Keratinocyte (primary cell): ENCODE measurements at regions not wholly inside any gene's neighbourhood (a gene's known extent, or its start where the extent isn't known, plus 50 kb on each side); places are given as distances from the start of the nearest gene placed in this dataset.
A peak's percentile ranks its signal among the peaks of the same experiment; 100 is the strongest.

Source experiments
- DNase-seq: peaks from one replicate; pipeline ENCODE4 v3.0.0-alpha.2; 2011; ENCODE audit warnings: low read depth, missing footprints, low spot score
- FAIRE-seq: peaks from 2 replicates; lab custom pipeline; 2011; peaks lifted over from hg19 to GRCh38; lab: Jason Lieb, UNC
- H2AFZ ChIP-seq: 2 replicates; pipeline ENCODE4 v1.6.0; 2012; ENCODE audit warnings: low read length, control low read depth, inconsistent platforms; ENCODE audit not compliant: control insufficient read depth
- H3K27ac ChIP-seq: 2 replicates; pipeline ENCODE4 v1.5.1; 2011; ENCODE audit warnings: low read length; ENCODE audit not compliant: control insufficient read depth, insufficient read depth
- H3K27me3 ChIP-seq: 3 replicates; pipeline ENCODE4 v1.6.0; 2011; ENCODE audit warnings: low read length; ENCODE audit not compliant: control insufficient read depth, insufficient read depth; ENCODE audit errors: extremely low read depth
- H3K36me3 ChIP-seq, 2 experiments: 2 replicates in 1 of 2; 3 replicates in 1 of 2; pipeline ENCODE4 v1.5.1; 2011; ENCODE audit warnings: low read length in 2 of 2, mild to moderate bottlenecking in 1 of 2; ENCODE audit not compliant: control insufficient read depth in 2 of 2, insufficient read depth in 2 of 2; ENCODE audit errors: extremely low read depth in 1 of 2
- H3K4me1 ChIP-seq: 3 replicates; pipeline ENCODE4 v1.5.1; 2011; ENCODE audit warnings: low read length; ENCODE audit not compliant: control insufficient read depth, insufficient read depth; ENCODE audit errors: extremely low read depth
- H3K4me2 ChIP-seq: 3 replicates; pipeline ENCODE4 v1.6.0; 2011; ENCODE audit warnings: low read depth, low read length; ENCODE audit not compliant: control insufficient read depth, insufficient read depth; ENCODE audit errors: extremely low read depth
- H3K4me3 ChIP-seq, 3 experiments: fragments of 200-600 bp in 1 of 3; sonication (generic) in 1 of 3; 2 replicates in 2 of 3; 3 replicates in 1 of 3; pipeline ENCODE4 v1.5.1; 2011 to 2016; ENCODE audit warnings: low read length in 3 of 3, mild to moderate bottlenecking in 3 of 3, control low read depth in 2 of 3, inconsistent platforms in 1 of 3, low read depth in 1 of 3, mixed read lengths in 1 of 3, mixed run types in 1 of 3, moderate library complexity in 1 of 3; ENCODE audit not compliant: control insufficient read depth in 2 of 3, insufficient read depth in 2 of 3; ENCODE audit errors: extremely low read depth in 1 of 3
- H3K79me2 ChIP-seq: 2 replicates; pipeline ENCODE4 v1.6.0; 2012; ENCODE audit warnings: low read length; ENCODE audit not compliant: control insufficient read depth, insufficient read depth
- H3K9ac ChIP-seq: 3 replicates; pipeline ENCODE4 v1.6.0; 2011; ENCODE audit warnings: low read length; ENCODE audit not compliant: control insufficient read depth, insufficient read depth; ENCODE audit errors: extremely low read depth
- H3K9me1 ChIP-seq: 3 replicates; pipeline ENCODE4 v1.6.0; 2011; ENCODE audit warnings: low read length; ENCODE audit not compliant: control insufficient read depth, insufficient read depth; ENCODE audit errors: extremely low read depth
- H3K9me3 ChIP-seq: 2 replicates; pipeline ENCODE4 v1.5.1; 2012; ENCODE audit warnings: low read depth, low read length; ENCODE audit not compliant: control insufficient read depth
- H4K20me1 ChIP-seq: 3 replicates; pipeline ENCODE4 v1.6.0; 2011; ENCODE audit warnings: low read length; ENCODE audit not compliant: control insufficient read depth, insufficient read depth; ENCODE audit errors: extremely low read depth
- CTCF ChIP-seq, 3 experiments: IDR thresholded peaks in 1 of 3; conservative IDR thresholded peaks in 1 of 3; optimal IDR thresholded peaks in 1 of 3; 2 replicates in 2 of 3; 3 replicates in 1 of 3; pipeline versions ENCODE3 to v1.5.1; 2011; ENCODE audit warnings: low read length in 3 of 3, mild to moderate bottlenecking in 3 of 3, moderate library complexity in 2 of 3, control low read depth in 1 of 3, inconsistent platforms in 1 of 3; ENCODE audit not compliant: insufficient read depth in 2 of 3; ENCODE audit errors: extremely low read depth in 1 of 3
- EZH2 ChIP-seq: IDR thresholded peaks from one replicate; pipeline ENCODE4 v1.6.1; 2012; ENCODE audit warnings: inconsistent platforms, mild to moderate bottlenecking, low read length, moderate library complexity
- dilution Hi-C: fragments of 300-500 bp; cut with MboI; formaldehyde crosslinking; loops from one replicate; pipeline ENCODE4 v1.7.0; 2020; ENCODE audit warnings: low sequenced_read_pairs; ENCODE audit not compliant: extremely low pct_ligation_motif_present

GRCh38 chr7:124566583-124566982 lies 199.0 kb downstream of the GPR37 start:
- Histone ChIP-seq H3K79me2 (no peaks in the 10 kb centered on the region), H3K27me3 (no peaks in the 10 kb centered on the region), H3K27ac (no peak overlapping the region), H3K9ac (no peak overlapping the region), H4K20me1 (no peaks in the 10 kb centered on the region), H2AFZ (no peak overlapping the region), H3K9me1 (no peaks in the 10 kb centered on the region), H3K4me2 (no peak overlapping the region), H3K9me3 (no peaks in the 10 kb centered on the region), H3K4me3 (no peak overlapping the region), H3K36me3 (no peaks in the 10 kb centered on the region), H3K4me1 (peaks cover 7% of the 10 kb centered on the region)
- peak; percentile 38 for DNase-seq
- dilution Hi-C loops, result no loop called here
- peak; percentile 86 for FAIRE-seq
- no peak for TF ChIP-seq CTCF (optimal IDR thresholded peaks at IDR 0.05 in 1 of 3, IDR thresholded peaks at IDR 0.05 in 1 of 3, conservative IDR thresholded peaks at IDR 0.05 in 1 of 3; ENCODE audit: extremely low read depth in 1 of 3, insufficient read depth in 2 of 3, low read length in 3 of 3)
- no peak for TF ChIP-seq EZH2

GRCh38 chr7:124557587-124557986 lies 208.0 kb downstream of the GPR37 start:
- no peaks in the 10 kb centered on the region for H3K9me3 ChIP-seq
- TF ChIP-seq EZH2 (no peak), CTCF (optimal IDR thresholded peaks at IDR 0.05 in 1 of 3, IDR thresholded peaks at IDR 0.05 in 1 of 3, conservative IDR thresholded peaks at IDR 0.05 in 1 of 3; ENCODE audit: extremely low read depth in 1 of 3, insufficient read depth in 2 of 3, low read length in 3 of 3) (no peak)
- H3K4me2 ChIP-seq, result no peak overlapping the region
- FAIRE-seq (no peak), DNase-seq (no peak)
- no peaks in the 10 kb centered on the region for H4K20me1 ChIP-seq
- no peaks in the 10 kb centered on the region for H3K9me1 ChIP-seq
- no peaks in the 10 kb centered on the region for H3K36me3 ChIP-seq
- H3K27me3 ChIP-seq, result no peaks in the 10 kb centered on the region
- no peak overlapping the region for H3K27ac ChIP-seq
- H3K4me3 ChIP-seq, result no peak overlapping the region
- no peak overlapping the region for H2AFZ ChIP-seq
- no peak overlapping the region for H3K9ac ChIP-seq
- no peaks in the 10 kb centered on the region for H3K4me1 ChIP-seq
- no peaks in the 10 kb centered on the region for H3K79me2 ChIP-seq
- dilution Hi-C loops, result no loop called here
